WTC11 (cell line): ENCODE measurements at regions not wholly inside any gene's neighbourhood (a gene's known extent, or its start where the extent isn't known, plus 50 kb on each side); places are given as distances from the start of the nearest gene placed in this dataset.
"Not testable (repeated sequence)": the region's sequence is repeated elsewhere in the genome, so short reads cannot be mapped to it uniquely, and the experiment has no call there.

Experiments used
- ATAC-seq: fragments of 200-7000 bp; cut with Tn5 transposase; 2 replicates; pipeline ENCODE4 v1.10.0; 2021; ENCODE audit warnings: mild to moderate bottlenecking, moderate library complexity
- CTCF ChIA-PET: fragments of 300-600 bp; sonication (Branson Sonifier 250); formaldehyde crosslinking; loops from one replicate; lab custom pipeline; 2021; ENCODE audit warnings: antibody characterized with exemption; lab: Charles Lee
- POLR2A ChIA-PET: fragments of 350-600 bp; sonication (Branson Sonifier 250); formaldehyde crosslinking; loops from one replicate; lab custom pipeline; 2021; ENCODE audit warnings: antibody characterized with exemption; lab: Charles Lee
- DNase-seq: peaks from one replicate; pipeline ENCODE4 v3.0.0; 2021; ENCODE audit warnings: low spot score
- H3K27ac Mint-ChIP-seq: 2 replicates; pipeline ENCODE4 v1.8.0; 2021; ENCODE audit warnings: mixed read lengths
- H3K27me3 Mint-ChIP-seq: 2 replicates; pipeline ENCODE4 v1.8.0; 2021; ENCODE audit warnings: low read depth, mild to moderate bottlenecking, moderate library complexity, mixed read lengths
- H3K36me3 Mint-ChIP-seq: 2 replicates; pipeline ENCODE4 v1.8.0; 2021; ENCODE audit warnings: mixed read lengths
- H3K4me1 Mint-ChIP-seq: 2 replicates; pipeline ENCODE4 v1.8.0; 2022; ENCODE audit warnings: mixed read lengths
- H3K4me3 Mint-ChIP-seq: 2 replicates; pipeline ENCODE4 v1.8.0; 2021; ENCODE audit warnings: mild to moderate bottlenecking, moderate library complexity, mixed read lengths
- H3K9me3 Mint-ChIP-seq: 2 replicates; pipeline ENCODE4 v1.8.0; 2021; ENCODE audit warnings: mixed read lengths
- AFF4 ChIP-seq: sonication (generic); formaldehyde crosslinking; IDR thresholded peaks from 2 replicates; pipeline ENCODE4 v1.8.1; 2023; ENCODE audit warnings: mild to moderate bottlenecking, missing genetic modification reagents, borderline replicate concordance
- ATF1 ChIP-seq: sonication (generic); formaldehyde crosslinking; IDR thresholded peaks from 2 replicates; pipeline ENCODE4 v1.8.1; 2023; ENCODE audit warnings: mild to moderate bottlenecking, moderate library complexity, missing genetic modification reagents
- FOXP1 ChIP-seq: sonication (generic); formaldehyde crosslinking; IDR thresholded peaks from 2 replicates; pipeline ENCODE4 v1.8.0; 2022; ENCODE audit warnings: missing genetic modification reagents, mild to moderate bottlenecking, moderate library complexity, borderline replicate concordance
- FOXP4 ChIP-seq: sonication (generic); formaldehyde crosslinking; IDR thresholded peaks from 2 replicates; pipeline ENCODE4 v1.8.0; 2022; ENCODE audit warnings: mild to moderate bottlenecking, missing genetic modification reagents
- GABPB1 ChIP-seq: sonication (generic); formaldehyde crosslinking; IDR thresholded peaks from 2 replicates; pipeline ENCODE4 v1.8.1; 2023; ENCODE audit warnings: mild to moderate bottlenecking, missing genetic modification reagents
- IRF1 ChIP-seq: sonication (generic); formaldehyde crosslinking; IDR thresholded peaks from 2 replicates; pipeline ENCODE4 v1.8.0; 2023; ENCODE audit warnings: missing genetic modification reagents
- MAX ChIP-seq: sonication (generic); formaldehyde crosslinking; IDR thresholded peaks from 2 replicates; pipeline ENCODE4 v1.8.0; 2022; ENCODE audit warnings: mild to moderate bottlenecking, missing genetic modification reagents
- NR3C1 ChIP-seq: sonication (generic); formaldehyde crosslinking; conservative IDR thresholded peaks from 2 replicates; pipeline ENCODE4 v1.8.1; 2023; ENCODE audit warnings: low read depth, mild to moderate bottlenecking, missing genetic modification reagents
- OVOL2 ChIP-seq: fragments of 250-450 bp; sonication (Bioruptor Pico); IDR thresholded peaks from 2 replicates; pipeline ENCODE4 v1.9.0; 2021; ENCODE audit warnings: mild to moderate bottlenecking, borderline replicate concordance
- STAT6 ChIP-seq: sonication (generic); formaldehyde crosslinking; conservative IDR thresholded peaks from 2 replicates; pipeline ENCODE4 v1.8.1; 2023; ENCODE audit warnings: mild to moderate bottlenecking, low read depth, missing genetic modification reagents, moderate library complexity
- ZNF121 ChIP-seq: sonication (generic); formaldehyde crosslinking; IDR thresholded peaks from 2 replicates; pipeline ENCODE4 v1.8.0; 2023; ENCODE audit warnings: missing genetic modification reagents
- ZNF423 ChIP-seq: fragments of 250-450 bp; sonication (Bioruptor Pico); IDR thresholded peaks from 2 replicates; pipeline ENCODE4 v2.1.2; 2022; ENCODE audit warnings: mild to moderate bottlenecking, moderate library complexity
- ZNF671 ChIP-seq: fragments of 250-450 bp; sonication (Bioruptor Pico); IDR thresholded peaks from 2 replicates; pipeline ENCODE4 v1.8.0; 2021; ENCODE audit warnings: mild to moderate bottlenecking

GRCh38 chr11:81241672-81242275 is 1491.9 kb downstream of the FAM181B start:
- Mint-ChIP-seq H3K27ac (no peak overlapping the region), H3K27me3 (no peaks in the 10 kb centered on the region), H3K4me1 (no peaks in the 10 kb centered on the region), H3K9me3 (no peaks in the 10 kb centered on the region), H3K4me3 (no peak overlapping the region), H3K36me3 (no peaks in the 10 kb centered on the region)
- ChIA-PET POLR2A (no interaction called here), CTCF (no interaction called here)
- DNase-seq (no peak), ATAC-seq (no peak)
- TF ChIP-seq ZNF121 (no peak), GABPB1 (CRISPR knock-in tag) (no peak), NR3C1 (no peak)

- DNase-seq, result no peak
Measured at GRCh38 chr11:81237139-81237538, 1496.5 kb downstream of the FAM181B start.

GRCh38 chr11:81227409-81227808 is 1506.3 kb downstream of the FAM181B start:
- H3K27me3 Mint-ChIP-seq, H3K4me1 Mint-ChIP-seq, ATAC-seq, H3K36me3 Mint-ChIP-seq, CTCF ChIA-PET, H3K27ac Mint-ChIP-seq, H3K9me3 Mint-ChIP-seq, H3K4me3 Mint-ChIP-seq, POLR2A ChIA-PET, DNase-seq: not testable (repeated sequence)

More at GRCh38 chr11:81237139-81237538, 1496.5 kb downstream of the FAM181B start:
- Mint-ChIP-seq H3K36me3 (no peaks in the 10 kb centered on the region), H3K27ac (no peak overlapping the region), H3K4me1 (peaks cover 8% of the 10 kb centered on the region; the same call in 1 of the 2 replicates), H3K27me3 (no peaks in the 10 kb centered on the region), H3K9me3 (no peaks in the 10 kb centered on the region), H3K4me3 (no peak overlapping the region)
- ChIA-PET POLR2A (no interaction called here), CTCF (interaction anchor here (0.5 to 0.8 kb wide), 4 partner anchors 72 to 1836 kb away, joined by 3 to 4 read pairs (median 3); no protein-coding TSS in a partner anchor)
- TF ChIP-seq MAX (CRISPR knock-in tag), result no peak
- ATAC-seq, result peak; percentile 84

- Mint-ChIP-seq H3K27me3 (no peaks in the 10 kb centered on the region), H3K27ac (no peak overlapping the region), H3K9me3 (no peaks in the 10 kb centered on the region), H3K4me3 (no peak overlapping the region)
- ChIA-PET POLR2A (no interaction called here), CTCF (no interaction called here)
- no peak for DNase-seq
- TF ChIP-seq FOXP4 (CRISPR knock-in tag) (no peak), ZNF423 (CRISPR knock-in tag) (no peak), STAT6 (CRISPR knock-in tag) (no peak), ATF1 (CRISPR knock-in tag) (no peak)
- TF ChIP-seq, all 79 proteins: peak for 0
- Mint-ChIP-seq H3K36me3 (no peaks in the 10 kb centered on the region), H3K4me1 (no peaks in the 10 kb centered on the region)
- no peak for ATAC-seq
Measured at GRCh38 chr11:81224396-81224795, 1509.3 kb downstream of the FAM181B start.

- DNase-seq (peak; percentile 14), ATAC-seq (peak; percentile 32; the same call in 1 of the 2 replicates)
- no peaks in the 10 kb centered on the region for H3K4me1 Mint-ChIP-seq
- H3K4me3 Mint-ChIP-seq, result no peak overlapping the region
- H3K36me3 Mint-ChIP-seq, result no peaks in the 10 kb centered on the region
- H3K9me3 Mint-ChIP-seq, result no peaks in the 10 kb centered on the region
- H3K27me3 Mint-ChIP-seq, result no peaks in the 10 kb centered on the region
- POLR2A ChIA-PET, result no interaction called here
- no peak overlapping the region for H3K27ac Mint-ChIP-seq
- CTCF ChIA-PET, result no interaction called here
- no peak for TF ChIP-seq AFF4 (CRISPR knock-in tag)
- TF ChIP-seq OVOL2 (CRISPR knock-in tag), result no peak
- no peak for TF ChIP-seq ZNF671 (CRISPR knock-in tag)
- TF ChIP-seq ZNF423 (CRISPR knock-in tag), result no peak
- TF ChIP-seq MAX (CRISPR knock-in tag), result no peak
- TF ChIP-seq FOXP1, result no peak
- TF ChIP-seq IRF1, result no peak
Measured at GRCh38 chr11:81222491-81222890, 1511.2 kb downstream of the FAM181B start.
